ENCODE measurements at regions not wholly inside any gene's neighbourhood (a gene's known extent, or its start where the extent isn't known, plus 50 kb on each side); places are given as distances from the start of the nearest gene placed in this dataset.

GRCh38 chr20:48164034-48164433 lies 378.8 kb upstream of the SULF2 start:
- Histone ChIP-seq H3F3A (ENCODE audit: low read depth) (no peaks in the 10 kb centered on the region), H2AFZ (replicated peaks) (no peak overlapping the region), H3K4me1 (no peaks in the 10 kb centered on the region), H3K9ac (no peak overlapping the region), H3K27me3 (no peaks in the 10 kb centered on the region), H3K79me2 (ENCODE audit: low read depth) (no peaks in the 10 kb centered on the region), H3K36me3 (no peaks in the 10 kb centered on the region), H3K27ac (no peak overlapping the region), H3K4me3 (no peak overlapping the region), H4K20me1 (ENCODE audit: low read depth) (no peaks in the 10 kb centered on the region), H3K4me2 (no peak overlapping the region), H3K9me3 (ENCODE audit: low read depth) (no peaks in the 10 kb centered on the region)
- no peak overlapping the region for H3K27ac Mint-ChIP-seq
- no peak for TF ChIP-seq EZH2 (IDR thresholded peaks at IDR 0.05)
- TF ChIP-seq EZH2phosphoT487 (IDR thresholded peaks at IDR 0.05): no peak
- TF ChIP-seq CTCF (IDR thresholded peaks at IDR 0.05): no peak
- no peaks in the 10 kb centered on the region for H3K36me3 Mint-ChIP-seq
- H3K4me3 Mint-ChIP-seq: peak overlapping the region; percentile 5
- no peak for DNase-seq (ENCODE audit: low spot score)
- H3K27me3 Mint-ChIP-seq (ENCODE audit: insufficient read depth, low read depth): peaks cover 2% of the 10 kb centered on the region
- H3K9me3 Mint-ChIP-seq: no peaks in the 10 kb centered on the region
- peaks cover 30% of the 10 kb centered on the region for H3K4me1 Mint-ChIP-seq

- Mint-ChIP-seq H3K36me3 (no peaks in the 10 kb centered on the region), H3K4me3 (no peak overlapping the region), H3K9me3 (no peaks in the 10 kb centered on the region), H3K27ac (no peak overlapping the region), H3K27me3 (ENCODE audit: insufficient read depth, low read depth) (peaks cover 2% of the 10 kb centered on the region), H3K4me1 (peaks cover 29% of the 10 kb centered on the region)
- Histone ChIP-seq H3K9ac (no peak overlapping the region), H3K4me3 (no peak overlapping the region), H4K20me1 (ENCODE audit: low read depth) (no peaks in the 10 kb centered on the region), H3K27me3 (no peaks in the 10 kb centered on the region), H3K27ac (no peak overlapping the region), H2AFZ (replicated peaks) (no peak overlapping the region), H3K79me2 (ENCODE audit: low read depth) (no peaks in the 10 kb centered on the region), H3K4me2 (no peak overlapping the region), H3K36me3 (no peaks in the 10 kb centered on the region), H3K9me3 (ENCODE audit: low read depth) (no peaks in the 10 kb centered on the region), H3F3A (ENCODE audit: low read depth) (no peaks in the 10 kb centered on the region), H3K4me1 (no peaks in the 10 kb centered on the region)
- no peak for DNase-seq (ENCODE audit: low spot score)
- TF ChIP-seq EZH2 (IDR thresholded peaks at IDR 0.05): no peak
- no peak for TF ChIP-seq EZH2phosphoT487 (IDR thresholded peaks at IDR 0.05)
- TF ChIP-seq CTCF (IDR thresholded peaks at IDR 0.05): no peak
Observed at GRCh38 chr20:48163505-48163904, 378.2 kb upstream of the SULF2 start.

GRCh38 chr20:48162621-48163020 lies 377.3 kb upstream of the SULF2 start:
- H3K36me3 Mint-ChIP-seq: no peaks in the 10 kb centered on the region

More at GRCh38 chr20:48162621-48163020, 377.3 kb upstream of the SULF2 start:
- Histone ChIP-seq H3K27ac (no peak overlapping the region), H3K4me3 (no peak overlapping the region), H2AFZ (replicated peaks) (no peak overlapping the region), H3K36me3 (no peaks in the 10 kb centered on the region), H3K9me3 (ENCODE audit: low read depth) (no peaks in the 10 kb centered on the region), H3K4me2 (no peak overlapping the region), H3K27me3 (no peaks in the 10 kb centered on the region), H3K9ac (no peak overlapping the region), H4K20me1 (ENCODE audit: low read depth) (no peaks in the 10 kb centered on the region), H3F3A (ENCODE audit: low read depth) (no peaks in the 10 kb centered on the region), H3K79me2 (ENCODE audit: low read depth) (no peaks in the 10 kb centered on the region), H3K4me1 (no peaks in the 10 kb centered on the region)
- H3K4me1 Mint-ChIP-seq: peaks cover 28% of the 10 kb centered on the region
- peaks cover 4% of the 10 kb centered on the region for H3K27me3 Mint-ChIP-seq (ENCODE audit: insufficient read depth, low read depth)
- DNase-seq (ENCODE audit: low spot score): no peak
- no peak overlapping the region for H3K4me3 Mint-ChIP-seq
- TF ChIP-seq EZH2 (IDR thresholded peaks at IDR 0.05) (no peak), CTCF (IDR thresholded peaks at IDR 0.05) (no peak)
- peaks cover 3% of the 10 kb centered on the region for H3K9me3 Mint-ChIP-seq
- no peak overlapping the region for H3K27ac Mint-ChIP-seq
